ENCODE measurements at regions not wholly inside any gene's neighbourhood (a gene's known extent, or its start where the extent isn't known, plus 50 kb on each side); places are given as distances from the start of the nearest gene placed in this dataset.

GRCh38 chr4:153058671-153059060, 122.5 kb downstream of the FHDC1 start:
- TF ChIP-seq CTCF (IDR thresholded peaks at IDR 0.05) (no peak), POLR2A (IDR thresholded peaks at IDR 0.05) (no peak)
